A673 (cell line): ENCODE measurements at regions not wholly inside any gene's neighbourhood (a gene's known extent, or its start where the extent isn't known, plus 50 kb on each side); places are given as distances from the start of the nearest gene placed in this dataset.

Experiments
- BruUV-seq: library from RNA; stranded (reverse); fragments of 400-500 nt; replicated peaks from 2 replicates; lab custom pipeline; 2021; lab: Mats Ljungman, UMichigan
- CTCF ChIA-PET: fragments of 300-600 bp; sonication (Branson Sonifier 250); formaldehyde crosslinking; loops from one replicate; lab custom pipeline; 2022; ENCODE audit warnings: antibody characterized with exemption; lab: Charles Lee
- POLR2A ChIA-PET: fragments of 300-600 bp; sonication (Branson Sonifier 250); formaldehyde crosslinking; loops from one replicate; lab custom pipeline; 2022; ENCODE audit warnings: antibody characterized with exemption; ENCODE audit not compliant: low non-redundant PET; lab: Charles Lee
- DNase-seq: peaks from one replicate; pipeline ENCODE4 v3.0.0-alpha.2; 2015; ENCODE audit warnings: low spot score
- H3K27ac ChIP-seq: fragments of 200-600 bp; sonication (generic); 2 replicates; pipeline ENCODE4 v1.5.1; 2016; ENCODE audit warnings: mixed run types, low read depth, mild to moderate bottlenecking, mixed read lengths, antibody characterized with exemption, low read length; ENCODE audit not compliant: poor library complexity, severe bottlenecking
- H3K27me3 ChIP-seq: fragments of 200-600 bp; sonication (generic); replicated peaks from 2 replicates; pipeline ENCODE4 v1.6.1; 2017; ENCODE audit warnings: mixed run types, low read depth, mild to moderate bottlenecking, mixed read lengths, antibody characterized with exemption, low read length; ENCODE audit not compliant: insufficient read depth, poor library complexity
- H3K36me3 ChIP-seq: fragments of 200-600 bp; sonication (generic); 2 replicates; pipeline ENCODE4 v1.6.1; 2016; ENCODE audit warnings: mixed run types, mild to moderate bottlenecking, mixed read lengths, antibody characterized with exemption, low read length; ENCODE audit not compliant: insufficient read depth, poor library complexity, severe bottlenecking
- H3K4me1 ChIP-seq: fragments of 200-600 bp; sonication (generic); 2 replicates; pipeline ENCODE4 v1.6.1; 2017; ENCODE audit warnings: mixed run types, mild to moderate bottlenecking, mixed read lengths, antibody characterized with exemption, low read length; ENCODE audit not compliant: insufficient read depth, poor library complexity, severe bottlenecking
- H3K4me3 ChIP-seq: fragments of 200-600 bp; sonication (generic); 2 replicates; pipeline ENCODE4 v1.5.1; 2016; ENCODE audit warnings: low read depth, mixed run types, mild to moderate bottlenecking, mixed read lengths, low read length; ENCODE audit not compliant: poor library complexity, severe bottlenecking
- H3K9me3 ChIP-seq: fragments of 200-600 bp; sonication (generic); 2 replicates; pipeline ENCODE4 v1.6.1; 2016; ENCODE audit warnings: mixed run types, low read depth, mild to moderate bottlenecking, mixed read lengths, antibody characterized with exemption, low read length; ENCODE audit not compliant: poor library complexity, severe bottlenecking
- EZH2 ChIP-seq: fragments of 200-600 bp; sonication (generic); IDR thresholded peaks from 2 replicates; pipeline ENCODE4 v1.6.1; 2017; ENCODE audit warnings: borderline replicate concordance, low read depth, mild to moderate bottlenecking, mixed read lengths, antibody characterized with exemption, low read length; ENCODE audit not compliant: poor library complexity, severe bottlenecking
- intact Hi-C: fragments of 100-400 bp; cut with micrococcal nuclease; formaldehyde crosslinking; loops from one replicate; pipeline ENCODE4 v1.10.0; 2022; ENCODE audit not compliant: unreplicated experiment
- TF ChIP-seq, protein P1 (sequence below): fragments of 300-800, 200-600 bp; sonication (generic); conservative IDR thresholded peaks from 2 replicates; pipeline ENCODE4 v1.5.1; 2017; ENCODE audit warnings: low read depth, mild to moderate bottlenecking, antibody characterized with exemption, low read length, moderate library complexity, mixed read lengths

- intact Hi-C loops: no loop called here
- H3K9me3 ChIP-seq: no peaks in the 10 kb centered on the region
- no peak overlapping the region for H3K27ac ChIP-seq
- no peaks in the 10 kb centered on the region for H3K4me1 ChIP-seq
- BruUV-seq: no TSS peak
- no peak overlapping the region for H3K4me3 ChIP-seq
- CTCF ChIA-PET: no interaction called here
- TF ChIP-seq EZH2: no peak
- TF ChIP-seq, protein P1, sequence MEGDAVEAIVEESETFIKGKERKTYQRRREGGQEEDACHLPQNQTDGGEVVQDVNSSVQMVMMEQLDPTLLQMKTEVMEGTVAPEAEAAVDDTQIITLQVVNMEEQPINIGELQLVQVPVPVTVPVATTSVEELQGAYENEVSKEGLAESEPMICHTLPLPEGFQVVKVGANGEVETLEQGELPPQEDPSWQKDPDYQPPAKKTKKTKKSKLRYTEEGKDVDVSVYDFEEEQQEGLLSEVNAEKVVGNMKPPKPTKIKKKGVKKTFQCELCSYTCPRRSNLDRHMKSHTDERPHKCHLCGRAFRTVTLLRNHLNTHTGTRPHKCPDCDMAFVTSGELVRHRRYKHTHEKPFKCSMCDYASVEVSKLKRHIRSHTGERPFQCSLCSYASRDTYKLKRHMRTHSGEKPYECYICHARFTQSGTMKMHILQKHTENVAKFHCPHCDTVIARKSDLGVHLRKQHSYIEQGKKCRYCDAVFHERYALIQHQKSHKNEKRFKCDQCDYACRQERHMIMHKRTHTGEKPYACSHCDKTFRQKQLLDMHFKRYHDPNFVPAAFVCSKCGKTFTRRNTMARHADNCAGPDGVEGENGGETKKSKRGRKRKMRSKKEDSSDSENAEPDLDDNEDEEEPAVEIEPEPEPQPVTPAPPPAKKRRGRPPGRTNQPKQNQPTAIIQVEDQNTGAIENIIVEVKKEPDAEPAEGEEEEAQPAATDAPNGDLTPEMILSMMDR: no peak
- no peaks in the 10 kb centered on the region for H3K27me3 ChIP-seq
- no peaks in the 10 kb centered on the region for H3K36me3 ChIP-seq
- no peak for DNase-seq
- POLR2A ChIA-PET: no interaction called here
These were observed 213.6 kb upstream of the CSNK1A1L start for GRCh38 chr13:37319031-37319443.

DNA sequence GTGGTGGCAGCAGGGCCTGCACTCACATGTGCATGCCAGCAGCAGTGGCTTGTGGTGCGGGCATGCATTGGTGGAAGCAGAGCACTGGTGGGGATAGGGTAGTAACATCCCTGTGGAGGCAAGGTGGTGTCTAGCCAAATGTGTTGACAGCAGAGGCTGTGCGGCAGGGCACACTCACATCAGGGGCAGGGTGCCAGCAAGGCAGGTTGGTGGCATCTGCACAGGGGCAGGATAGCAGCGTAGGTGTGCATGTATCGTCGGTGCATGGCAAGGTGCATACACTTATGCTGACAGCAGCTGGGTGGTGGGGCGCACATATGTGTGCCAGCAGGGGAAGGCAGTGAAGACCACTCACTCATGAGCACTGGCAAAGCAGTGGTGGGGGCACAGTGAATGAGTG lies 211.5 kb upstream of the CSNK1A1L start:
- no peaks in the 10 kb centered on the region for H3K27me3 ChIP-seq
- no peaks in the 10 kb centered on the region for H3K36me3 ChIP-seq
- intact Hi-C loops: no loop called here
- H3K27ac ChIP-seq: no peak overlapping the region
- CTCF ChIA-PET: no interaction called here
- POLR2A ChIA-PET: no interaction called here
- TF ChIP-seq EZH2: no peak
- TF ChIP-seq, protein P1: no peak
- H3K4me3 ChIP-seq: no peak overlapping the region
- H3K4me1 ChIP-seq: no peaks in the 10 kb centered on the region
- DNase-seq: no peak
- no TSS peak for BruUV-seq
- no peaks in the 10 kb centered on the region for H3K9me3 ChIP-seq

- Histone ChIP-seq H3K4me3 (no peak overlapping the region), H3K27ac (no peak overlapping the region), H3K36me3 (no peaks in the 10 kb centered on the region), H3K4me1 (no peaks in the 10 kb centered on the region), H3K9me3 (no peaks in the 10 kb centered on the region), H3K27me3 (no peaks in the 10 kb centered on the region)
- intact Hi-C loops: no loop called here
- CTCF ChIA-PET: no interaction called here
- no TSS peak for BruUV-seq
- DNase-seq: no peak
- POLR2A ChIA-PET: no interaction called here
- TF ChIP-seq, protein P1: no peak
- TF ChIP-seq EZH2: no peak
These were observed 207.9 kb upstream of the CSNK1A1L start for GRCh38 chr13:37313372-37313771.
